HG02759 (cell line): ENCODE measurements at regions not wholly inside any gene's neighbourhood (a gene's known extent, or its start where the extent isn't known, plus 50 kb on each side); places are given as distances from the start of the nearest gene placed in this dataset.

Source experiments
- ATAC-seq: cut with Tn5 transposase; IDR thresholded peaks from one replicate; pipeline ENCODE4 v1.9.1; 2021; ENCODE audit warnings: mild to moderate bottlenecking, moderate library complexity; ENCODE audit not compliant: unreplicated experiment

DNA sequence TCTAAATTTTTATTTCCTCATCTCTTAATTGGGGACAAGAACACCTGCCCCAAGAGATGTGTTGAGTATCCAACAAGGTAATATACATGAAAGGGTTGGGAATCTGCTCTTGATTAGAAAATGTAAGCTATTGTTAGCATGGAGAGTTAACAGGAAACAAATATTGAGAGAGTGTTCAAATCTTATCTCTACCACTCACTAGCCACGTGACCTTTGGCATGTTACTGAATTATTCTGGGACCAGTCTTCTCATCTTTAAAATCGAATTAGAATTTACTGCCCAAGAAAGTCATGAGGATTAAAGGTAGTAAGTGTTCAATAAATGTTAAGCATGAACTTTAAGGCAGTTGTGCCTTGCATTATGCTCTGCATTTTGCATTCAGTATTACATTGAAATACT is 184.7 kb downstream of the MID1IP1 start:
- no peak for ATAC-seq

DNA sequence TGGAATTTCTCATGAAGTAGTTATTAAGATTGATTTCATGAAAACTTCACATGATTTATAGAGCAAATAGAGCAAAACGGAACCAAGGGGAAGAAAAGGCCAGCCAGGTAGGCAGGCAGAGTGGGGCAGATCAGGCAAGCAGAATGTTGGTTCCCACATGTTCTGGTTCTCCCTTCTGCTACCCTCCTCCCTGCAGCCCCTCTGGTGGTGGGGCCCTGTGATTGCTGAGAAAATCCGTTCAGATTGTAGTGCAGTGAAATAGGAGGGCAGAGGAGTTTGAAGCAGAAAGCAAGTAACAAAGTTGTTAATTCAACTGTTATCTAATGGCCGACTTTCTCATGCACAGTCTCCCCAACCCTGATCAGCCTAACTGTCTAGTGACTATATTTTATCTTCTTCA is 185.3 kb downstream of the MID1IP1 start:
- no peak for ATAC-seq

DNA sequence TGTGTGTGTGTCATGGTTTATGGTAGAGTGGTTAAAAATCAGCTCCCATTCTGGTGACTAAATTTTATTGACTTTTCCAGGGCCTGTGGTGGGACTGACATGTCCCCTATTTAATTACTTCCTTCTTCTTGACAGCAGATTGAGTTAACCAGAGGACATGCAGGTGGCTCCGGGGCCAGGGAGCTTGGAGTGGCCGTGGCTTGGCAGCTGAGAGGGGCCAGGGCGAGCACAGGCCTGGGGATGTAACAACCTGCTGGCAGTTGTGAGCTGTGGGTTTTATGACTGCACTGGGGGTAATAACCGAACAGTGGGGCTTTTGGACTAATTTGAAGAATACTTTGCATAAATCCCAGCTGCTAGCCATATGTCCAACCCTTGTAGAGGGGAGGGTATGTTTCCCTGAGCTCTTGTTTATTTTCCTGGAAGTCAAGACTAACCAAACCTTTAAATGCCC is 186.0 kb downstream of the MID1IP1 start:
- ATAC-seq, result no peak

DNA sequence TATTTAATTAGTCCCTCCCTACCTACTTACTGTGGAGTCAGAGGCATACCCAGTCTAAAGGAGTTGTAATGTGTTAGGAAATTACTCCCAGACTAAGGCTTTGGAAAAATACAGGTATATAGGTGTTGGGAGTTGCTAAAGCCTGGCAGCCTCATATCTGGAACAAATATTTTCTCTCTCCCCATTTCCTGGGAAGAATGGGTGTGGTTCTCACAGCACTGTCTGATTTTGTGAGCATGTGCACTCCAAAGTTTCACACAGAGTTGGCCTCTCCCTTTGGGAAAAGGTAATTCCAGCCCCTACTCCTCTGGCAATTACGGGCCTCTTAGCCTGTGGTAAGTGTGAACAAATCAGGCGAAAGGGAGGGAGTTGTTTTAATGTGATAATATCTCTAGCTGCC is 187.0 kb downstream of the MID1IP1 start:
- ATAC-seq, result no peak

DNA sequence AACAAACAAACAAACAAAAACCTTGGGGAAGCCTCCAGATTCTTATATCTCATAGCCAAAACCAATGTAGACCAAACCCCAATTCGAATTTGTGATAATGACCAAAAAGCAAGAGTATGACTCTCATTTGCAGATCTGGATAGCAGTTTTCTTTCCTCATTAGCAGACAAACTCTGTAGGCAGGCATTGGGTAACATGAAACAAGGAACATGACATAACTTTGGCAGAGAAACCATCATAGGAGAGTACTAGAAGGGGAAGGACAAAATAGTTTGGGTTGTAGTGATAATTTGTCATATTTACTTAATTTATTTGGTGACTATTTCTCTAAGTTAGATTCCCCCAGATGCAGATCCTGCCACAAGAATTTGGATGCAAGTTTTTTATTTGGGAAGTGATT is 187.8 kb downstream of the MID1IP1 start:
- ATAC-seq, result no peak

DNA sequence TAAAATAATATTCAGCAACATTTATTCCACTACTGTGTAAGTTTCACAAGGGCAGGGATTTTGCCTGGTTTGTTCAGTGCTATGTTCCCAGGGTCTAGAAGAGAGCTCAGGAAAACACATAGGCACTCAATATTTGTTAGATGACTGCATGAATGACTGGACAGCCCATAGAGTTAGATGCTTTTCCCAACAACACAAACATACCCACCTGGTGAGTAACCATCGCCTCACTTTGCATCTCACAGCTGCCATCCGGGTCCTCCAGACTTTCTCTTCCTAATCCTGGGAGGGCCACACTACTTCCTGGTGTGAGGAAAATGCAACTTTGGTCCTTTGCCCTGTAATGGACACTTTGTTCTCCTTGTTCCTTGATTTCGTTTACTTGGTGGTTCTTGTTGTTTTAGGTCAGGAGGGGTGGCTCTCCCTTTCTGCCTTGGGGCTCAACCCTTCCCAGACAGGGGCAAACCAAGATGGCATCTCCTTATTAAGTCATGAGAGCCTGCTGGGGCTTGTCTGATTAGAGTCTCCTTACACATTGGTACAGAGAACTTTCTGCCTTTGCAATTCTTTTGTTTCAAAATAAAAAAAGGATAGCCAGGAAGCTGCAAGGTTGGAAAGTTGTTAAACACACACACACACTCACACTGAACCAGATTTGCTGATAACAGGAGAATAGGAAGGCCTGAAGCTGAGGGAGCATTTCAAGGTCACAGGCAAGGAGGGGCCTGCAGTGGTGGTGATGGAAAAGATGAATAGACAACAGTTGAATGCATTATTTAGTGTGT is 190.6 kb downstream of the MID1IP1 start:
- ATAC-seq, result no peak

DNA sequence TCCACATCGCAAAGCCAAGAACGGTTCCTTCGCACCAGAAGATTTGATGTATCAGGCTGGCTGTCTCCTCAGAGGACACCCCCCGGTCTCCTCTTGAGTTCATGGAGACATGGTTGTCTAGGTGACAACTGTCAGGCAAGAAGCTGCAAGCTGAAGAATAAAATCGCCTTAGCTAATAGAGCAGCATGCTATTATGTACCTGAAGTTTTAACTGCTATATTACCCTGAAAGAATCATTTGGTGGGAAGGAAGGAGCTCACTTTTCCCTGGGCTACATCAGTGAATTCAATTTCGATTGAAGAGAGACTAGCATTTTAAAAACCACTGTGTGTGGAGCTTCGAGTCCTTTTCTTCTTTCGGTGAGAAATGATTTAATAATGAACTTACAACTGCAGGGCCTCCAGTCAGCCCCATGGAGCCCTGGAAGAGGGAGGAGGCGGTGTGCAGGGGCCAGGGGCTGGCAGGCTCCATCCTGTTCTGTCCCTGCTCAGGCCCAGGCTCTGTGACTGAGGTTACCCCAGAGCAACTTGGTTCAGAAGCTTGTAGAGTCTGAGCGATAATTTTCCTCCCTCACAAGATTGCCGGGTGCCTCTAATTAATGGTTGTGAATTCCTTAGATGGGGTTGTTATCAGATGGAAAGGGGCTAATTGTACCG is 191.3 kb downstream of the MID1IP1 start:
- no peak for ATAC-seq

DNA sequence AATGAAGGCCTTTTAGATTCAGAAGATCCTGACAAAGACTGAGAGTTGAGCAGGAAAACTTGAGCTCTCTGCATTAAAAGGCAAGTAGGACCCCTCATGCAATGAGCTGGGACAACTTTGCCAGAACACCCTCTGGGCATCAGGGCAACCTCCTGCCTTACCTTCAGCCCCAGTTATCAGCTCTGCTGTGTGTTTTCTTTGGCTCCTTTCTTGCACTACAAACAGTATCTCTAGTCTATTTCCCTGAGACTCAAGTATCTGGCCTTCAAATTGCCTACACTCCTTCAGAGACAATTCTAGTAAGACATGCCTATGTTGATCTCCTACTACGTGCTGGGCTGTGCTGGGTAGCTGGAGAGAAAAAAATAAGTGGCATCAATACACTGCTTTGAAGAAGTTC is 192.2 kb downstream of the MID1IP1 start:
- no peak for ATAC-seq

DNA sequence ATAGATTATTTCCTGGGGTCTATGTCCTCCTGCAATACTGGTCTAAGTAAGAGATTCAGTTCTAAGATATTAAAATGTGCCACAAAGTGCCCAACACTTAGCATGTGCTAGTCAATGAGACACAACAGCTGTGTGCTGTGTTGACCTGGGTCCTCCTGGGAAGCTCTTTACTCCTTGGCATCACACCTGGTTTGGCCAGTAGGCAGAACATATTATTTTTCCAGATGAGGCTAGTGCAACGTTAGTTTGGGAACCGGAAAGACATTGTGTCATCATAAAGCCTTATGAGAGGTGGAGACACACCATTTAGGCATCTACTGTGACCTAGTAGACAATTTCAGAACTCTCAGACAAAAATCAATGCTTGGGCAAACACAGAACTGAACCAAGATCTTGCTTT is 197.8 kb downstream of the MID1IP1 start:
- no peak for ATAC-seq

DNA sequence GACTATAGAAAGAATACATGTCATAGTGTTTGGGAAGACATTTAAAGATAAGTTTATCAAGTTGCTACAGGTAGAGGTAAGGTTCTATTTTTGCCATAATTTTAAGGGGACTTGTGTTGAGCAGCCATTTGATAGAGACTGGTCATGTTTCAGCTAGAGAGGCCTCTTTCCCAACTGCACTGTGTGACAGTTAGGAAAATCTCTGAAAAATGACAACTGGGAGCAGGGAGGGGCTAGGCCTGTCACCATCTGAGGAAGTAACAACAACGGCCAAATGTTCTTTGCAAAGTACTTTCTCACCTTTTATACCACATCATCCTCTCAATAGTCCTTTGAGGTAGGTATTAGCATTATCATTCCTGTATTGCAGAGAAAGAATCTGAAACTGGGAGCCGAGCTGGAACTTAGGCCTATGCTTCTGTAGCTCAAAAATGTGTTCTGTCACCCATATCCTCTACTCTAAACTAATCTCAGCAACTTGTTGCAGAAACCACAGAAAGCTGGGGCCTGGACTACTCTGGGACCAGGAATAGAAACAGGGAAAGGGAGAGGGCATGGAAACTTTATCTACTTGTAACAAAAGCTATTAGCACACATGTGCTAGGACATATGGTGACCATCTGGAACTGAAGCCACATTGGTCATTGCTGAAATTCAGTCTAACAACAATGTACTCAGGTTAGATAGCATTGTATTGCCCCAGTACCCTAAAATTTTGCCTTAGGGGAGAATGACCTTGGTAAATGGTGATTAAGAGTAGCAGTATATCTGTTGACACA is 198.9 kb downstream of the MID1IP1 start:
- no peak for ATAC-seq

DNA sequence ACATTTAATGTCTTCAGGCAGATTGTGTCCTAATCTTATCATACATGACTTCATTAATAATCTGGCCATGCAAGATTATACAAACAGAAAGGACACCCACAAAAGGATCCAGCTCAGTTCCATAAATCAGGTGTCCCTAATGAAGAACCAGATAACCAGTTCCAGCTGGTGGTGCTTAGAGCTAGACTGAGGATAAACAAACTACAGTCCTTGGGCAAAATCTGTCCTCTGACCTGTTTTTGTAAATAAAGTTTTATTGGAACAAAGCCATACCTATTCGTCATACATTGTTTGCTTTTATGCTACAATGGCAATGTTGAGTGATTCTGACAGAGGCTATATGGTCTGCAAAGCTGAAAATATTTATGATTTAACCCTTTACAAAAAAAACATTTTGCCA is 199.5 kb downstream of the MID1IP1 start:
- ATAC-seq, result no peak

DNA sequence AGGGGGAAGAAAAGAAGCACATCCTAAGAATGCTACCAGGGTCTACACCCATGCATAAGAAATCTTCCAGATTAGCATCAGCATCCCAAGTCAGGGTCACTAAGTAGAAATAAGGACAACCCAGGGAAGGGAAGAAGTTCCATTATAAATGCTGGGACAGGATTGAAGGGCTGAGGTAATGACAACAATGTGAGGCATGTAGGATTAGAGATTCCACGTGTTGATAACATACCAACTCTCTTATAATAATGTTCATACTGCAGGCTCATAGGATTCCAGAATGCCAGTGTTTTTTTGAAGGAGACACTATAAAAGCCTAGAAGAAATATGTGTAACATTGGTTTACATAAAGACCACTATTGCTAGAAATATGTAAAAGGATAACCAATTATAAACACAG is 201.2 kb downstream of the MID1IP1 start:
- no peak for ATAC-seq

DNA sequence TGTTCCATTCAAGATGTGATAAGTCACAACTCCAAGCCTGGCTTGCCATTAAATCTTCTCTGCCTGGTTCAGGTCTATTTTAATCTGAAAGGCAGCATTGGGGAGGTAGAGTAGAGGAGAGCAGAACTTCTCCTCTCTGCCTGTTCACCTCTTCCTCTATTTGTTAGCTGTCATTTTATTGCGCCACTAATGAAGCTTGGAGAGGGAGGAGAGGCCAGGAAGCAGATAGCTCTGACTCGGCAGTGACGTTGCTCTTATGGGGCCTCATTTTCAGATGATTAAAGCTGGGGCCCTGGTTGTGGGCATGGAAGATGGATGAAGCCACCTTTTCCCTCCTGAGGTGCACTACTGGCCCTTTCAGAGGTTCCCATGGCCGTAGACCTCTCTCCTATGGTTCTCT is 207.3 kb downstream of the MID1IP1 start:
- no peak for ATAC-seq

DNA sequence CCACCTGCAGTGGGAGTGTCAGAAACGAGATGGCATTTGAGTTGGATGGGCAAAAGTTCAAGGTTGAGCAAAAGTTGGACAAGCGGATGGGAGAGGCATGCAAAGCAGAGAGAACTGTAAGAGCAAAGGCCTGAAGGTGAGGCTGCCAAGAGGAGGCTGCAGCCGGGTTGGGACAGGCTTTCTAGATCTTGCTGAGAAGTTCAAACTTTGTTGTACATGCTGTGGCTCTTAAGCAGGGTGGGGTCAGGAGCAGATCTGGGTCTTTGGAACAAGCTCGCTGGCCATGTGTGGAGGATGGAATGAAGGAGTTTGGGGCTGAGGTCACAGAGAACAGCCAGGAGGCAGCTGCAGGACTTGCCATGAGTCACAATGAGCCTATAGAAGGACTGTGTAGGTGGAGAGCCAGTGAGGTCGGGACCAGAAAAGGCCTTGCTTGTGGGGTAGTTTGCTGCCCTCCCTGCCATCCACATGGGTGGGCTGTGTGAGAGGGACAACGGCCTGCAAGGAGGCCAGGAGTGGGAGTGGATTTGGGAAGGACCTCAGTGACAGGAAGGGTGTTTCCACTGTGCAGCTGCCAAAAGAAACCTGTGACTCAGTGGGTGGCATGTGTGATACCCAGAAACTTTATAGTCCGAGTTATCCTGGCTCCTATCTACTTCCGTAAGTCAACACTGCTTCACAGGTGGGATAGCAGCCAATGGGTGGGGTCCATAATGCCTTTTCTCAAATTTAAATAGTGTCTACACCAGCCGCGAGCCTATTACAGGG is 210.4 kb downstream of the MID1IP1 start:
- ATAC-seq, result no peak

DNA sequence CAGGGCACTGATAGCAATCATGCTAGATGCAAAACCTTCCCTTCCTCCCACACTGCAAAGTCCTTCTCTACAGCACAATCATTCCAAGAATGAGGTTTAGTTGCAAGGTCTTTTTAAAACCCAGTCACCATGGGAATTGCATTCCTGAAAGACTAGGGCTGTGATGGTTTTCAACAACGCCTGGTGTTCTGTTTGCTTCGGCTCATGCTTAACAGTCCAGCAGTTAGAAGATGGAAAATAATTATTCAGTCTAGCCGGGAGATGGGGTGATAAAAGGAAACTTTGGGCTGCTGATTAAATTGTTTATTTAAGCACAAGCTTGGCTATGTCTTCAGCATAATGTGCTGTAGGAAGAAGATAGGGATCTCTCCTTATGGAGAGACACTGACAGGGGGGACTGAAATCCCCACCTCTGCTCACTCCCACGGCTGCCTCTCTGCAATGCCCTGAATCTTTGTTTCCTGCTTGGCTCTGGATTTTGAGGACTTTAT is 211.4 kb downstream of the MID1IP1 start:
- ATAC-seq, result no peak

DNA sequence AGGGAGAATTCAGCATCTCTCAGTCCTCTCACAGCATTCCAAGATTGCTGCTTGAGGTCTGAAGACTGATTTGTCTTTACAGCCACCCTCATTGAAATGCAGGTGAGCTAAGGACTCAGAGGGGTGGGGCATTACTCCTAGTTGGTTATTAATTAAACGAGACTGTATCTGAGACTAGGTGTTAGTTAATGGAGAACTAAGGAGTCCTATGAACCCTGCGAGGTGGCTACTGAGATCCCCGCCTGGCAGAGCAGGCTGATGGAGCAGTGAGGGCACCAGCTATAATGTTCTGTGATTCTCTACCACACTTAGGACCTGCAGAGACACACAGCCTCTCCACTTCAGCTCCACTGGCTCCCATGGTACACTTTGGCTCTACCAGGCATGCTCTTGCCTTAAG is 215.3 kb downstream of the MID1IP1 start:
- no peak for ATAC-seq

DNA sequence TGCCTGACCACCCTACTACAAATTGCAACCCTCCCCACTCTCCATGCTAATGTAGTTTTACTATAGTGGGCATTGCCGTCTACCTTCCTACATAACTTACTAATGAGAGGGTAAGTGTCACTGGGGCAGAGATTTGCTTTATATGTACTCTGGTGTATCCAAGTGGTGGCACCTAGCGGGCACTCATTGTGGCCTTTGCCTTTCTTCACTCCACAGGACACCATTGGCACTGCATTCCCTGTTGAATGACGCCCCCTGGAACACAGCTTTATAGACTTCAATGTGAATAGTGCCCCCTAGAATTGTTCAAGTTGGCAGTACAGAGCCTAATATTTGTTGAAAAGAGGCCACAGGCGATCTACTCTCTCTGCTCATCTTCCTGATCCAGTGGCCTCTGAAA is 215.8 kb downstream of the MID1IP1 start:
- no peak for ATAC-seq

DNA sequence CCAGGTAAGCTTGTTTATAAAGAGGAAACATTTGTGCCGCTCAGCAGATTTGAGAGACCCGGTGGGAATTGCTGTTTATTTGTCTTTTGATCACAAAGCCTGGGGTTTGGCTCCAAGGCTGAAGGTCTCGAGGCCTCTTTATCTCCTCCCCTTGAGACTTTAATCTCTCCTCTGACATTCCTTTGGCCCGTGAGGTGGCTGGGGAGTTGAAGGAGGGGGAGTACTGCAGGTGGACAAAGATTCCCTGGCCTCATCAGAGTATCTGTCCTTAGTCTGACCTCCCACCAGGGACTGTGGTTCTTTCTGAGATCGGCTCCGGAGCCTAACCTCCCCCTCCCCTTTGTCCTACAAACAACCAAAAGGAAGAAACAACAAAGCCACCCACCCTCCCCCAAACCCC is 216.5 kb downstream of the MID1IP1 start:
- ATAC-seq, result no peak

DNA sequence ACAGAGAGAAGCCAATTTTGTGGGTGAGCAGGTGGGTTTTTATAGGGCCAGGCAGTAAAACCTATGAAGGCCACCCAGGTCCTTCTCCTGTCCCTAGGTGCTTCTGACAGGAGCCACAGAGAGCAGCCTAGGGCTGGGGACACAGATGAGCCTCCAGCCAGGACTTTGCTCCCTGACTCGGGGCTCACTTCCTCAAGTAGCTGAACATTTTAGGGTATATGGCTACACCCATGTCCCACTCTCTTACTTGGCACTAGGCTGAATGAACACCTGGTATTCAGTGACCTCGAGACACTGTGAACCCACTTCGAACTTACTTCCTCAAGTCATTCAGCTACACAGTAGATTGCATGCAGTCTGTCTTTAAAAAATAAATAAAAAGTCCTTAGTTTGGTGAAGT is 217.3 kb downstream of the MID1IP1 start:
- ATAC-seq, result no peak

DNA sequence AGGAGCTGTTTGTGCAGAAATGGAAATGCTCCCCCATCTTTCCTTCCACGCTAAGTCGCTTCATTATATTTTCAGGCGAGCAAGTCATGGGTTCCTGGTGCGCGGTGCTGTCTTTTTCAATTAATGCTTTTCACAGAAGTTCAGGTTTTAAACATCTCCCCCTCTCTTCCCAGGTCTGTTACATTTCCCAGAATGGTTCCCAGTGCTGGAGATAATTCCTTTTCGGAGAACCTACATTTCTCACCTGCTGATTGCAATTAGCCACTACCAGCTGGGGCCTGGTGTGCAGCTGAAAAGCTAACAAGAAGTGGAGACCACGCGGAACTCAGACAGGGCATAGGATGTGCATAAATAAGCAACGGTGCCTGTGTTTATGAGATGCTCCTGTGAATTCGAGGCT is 217.8 kb downstream of the MID1IP1 start:
- no peak for ATAC-seq
